Fibroblast of mammary gland (primary cell): ENCODE measurements at regions not wholly inside any gene's neighbourhood (a gene's known extent, or its start where the extent isn't known, plus 50 kb on each side); places are given as distances from the start of the nearest gene placed in this dataset.

Experiments used
- DNase-seq: peaks from one replicate; pipeline ENCODE4 v3.0.0-alpha.2; 2010; ENCODE audit warnings: low read depth
- H3K4me3 ChIP-seq: 2 replicates; pipeline ENCODE4 v1.5.1; 2011; ENCODE audit warnings: low read depth, mild to moderate bottlenecking, low read length, moderate library complexity; ENCODE audit not compliant: control insufficient read depth
- TF ChIP-seq, protein P1 (sequence below): conservative IDR thresholded peaks from 2 replicates; pipeline ENCODE4 v1.5.1; 2011; ENCODE audit warnings: low read depth, low read length, inconsistent platforms; ENCODE audit not compliant: control insufficient read depth, insufficient read depth

DNA sequence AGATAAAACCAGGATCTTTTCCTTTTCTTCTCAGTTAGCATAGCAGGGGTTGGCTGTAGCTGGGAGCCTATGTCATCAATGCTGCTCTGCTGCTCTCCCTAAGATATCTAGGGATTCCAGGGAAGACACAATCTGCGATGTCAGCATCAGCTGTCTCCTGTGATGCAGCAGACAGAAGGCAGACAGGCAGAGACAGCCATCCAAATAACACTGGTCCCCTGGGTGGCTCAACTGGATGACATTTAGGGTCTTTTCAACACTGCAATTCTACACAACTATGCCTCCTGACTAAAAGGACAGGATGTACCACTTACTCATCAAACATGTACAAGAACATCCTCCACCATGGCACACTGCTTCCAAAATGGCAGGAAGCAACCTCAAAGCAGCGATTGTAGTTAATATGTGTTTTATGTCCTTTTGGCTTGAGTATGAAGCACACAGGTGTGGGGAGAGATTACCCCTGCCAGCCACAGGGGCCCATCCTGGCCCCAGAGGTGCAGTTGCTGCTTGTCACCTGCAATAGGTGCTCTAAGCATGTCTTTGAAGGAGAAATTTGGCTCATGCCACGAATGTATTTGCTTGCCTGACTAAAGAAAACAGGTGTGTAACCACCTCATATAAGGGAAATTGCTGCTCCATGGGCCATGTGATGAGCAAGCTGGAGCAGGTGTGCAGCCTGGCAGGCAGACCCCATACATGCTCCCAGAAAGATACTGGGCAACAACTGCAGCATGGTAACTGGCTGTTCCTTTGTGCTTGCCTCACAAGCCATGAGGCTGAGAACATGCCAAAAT is 357.8 kb downstream of the VPS13C start:
- peak; percentile 31 for DNase-seq

GRCh38 chr15:61701455-61701854 is 358.8 kb downstream of the VPS13C start:
- TF ChIP-seq, protein P1, sequence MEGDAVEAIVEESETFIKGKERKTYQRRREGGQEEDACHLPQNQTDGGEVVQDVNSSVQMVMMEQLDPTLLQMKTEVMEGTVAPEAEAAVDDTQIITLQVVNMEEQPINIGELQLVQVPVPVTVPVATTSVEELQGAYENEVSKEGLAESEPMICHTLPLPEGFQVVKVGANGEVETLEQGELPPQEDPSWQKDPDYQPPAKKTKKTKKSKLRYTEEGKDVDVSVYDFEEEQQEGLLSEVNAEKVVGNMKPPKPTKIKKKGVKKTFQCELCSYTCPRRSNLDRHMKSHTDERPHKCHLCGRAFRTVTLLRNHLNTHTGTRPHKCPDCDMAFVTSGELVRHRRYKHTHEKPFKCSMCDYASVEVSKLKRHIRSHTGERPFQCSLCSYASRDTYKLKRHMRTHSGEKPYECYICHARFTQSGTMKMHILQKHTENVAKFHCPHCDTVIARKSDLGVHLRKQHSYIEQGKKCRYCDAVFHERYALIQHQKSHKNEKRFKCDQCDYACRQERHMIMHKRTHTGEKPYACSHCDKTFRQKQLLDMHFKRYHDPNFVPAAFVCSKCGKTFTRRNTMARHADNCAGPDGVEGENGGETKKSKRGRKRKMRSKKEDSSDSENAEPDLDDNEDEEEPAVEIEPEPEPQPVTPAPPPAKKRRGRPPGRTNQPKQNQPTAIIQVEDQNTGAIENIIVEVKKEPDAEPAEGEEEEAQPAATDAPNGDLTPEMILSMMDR, result no peak
- no peak for DNase-seq
- H3K4me3 ChIP-seq, result no peak overlapping the region

More for the DNA sequence above, 357.8 kb downstream of the VPS13C start:
- TF ChIP-seq, protein P1, result no peak
- H3K4me3 ChIP-seq, result no peak overlapping the region

DNA sequence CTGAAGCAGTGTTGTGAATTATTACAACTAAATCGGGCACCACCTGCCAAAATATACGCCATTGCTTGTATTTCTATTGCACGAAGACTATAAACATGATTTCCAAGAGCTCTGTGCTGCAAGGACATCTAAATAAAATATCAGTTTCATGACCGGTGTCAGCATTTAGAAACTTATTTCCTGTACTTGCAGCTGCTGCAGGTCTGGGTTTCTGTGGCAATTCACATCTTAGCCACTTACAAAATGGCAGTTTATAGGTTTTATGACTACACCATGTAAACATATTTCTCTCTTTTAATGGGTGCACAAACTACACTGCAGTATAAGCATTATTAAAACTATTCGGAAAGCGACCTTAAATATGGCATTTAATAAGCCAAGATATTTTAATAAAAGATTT is 359.4 kb downstream of the VPS13C start:
- H3K4me3 ChIP-seq, result no peak overlapping the region
- TF ChIP-seq, protein P1, result no peak
- DNase-seq, result no peak

DNA sequence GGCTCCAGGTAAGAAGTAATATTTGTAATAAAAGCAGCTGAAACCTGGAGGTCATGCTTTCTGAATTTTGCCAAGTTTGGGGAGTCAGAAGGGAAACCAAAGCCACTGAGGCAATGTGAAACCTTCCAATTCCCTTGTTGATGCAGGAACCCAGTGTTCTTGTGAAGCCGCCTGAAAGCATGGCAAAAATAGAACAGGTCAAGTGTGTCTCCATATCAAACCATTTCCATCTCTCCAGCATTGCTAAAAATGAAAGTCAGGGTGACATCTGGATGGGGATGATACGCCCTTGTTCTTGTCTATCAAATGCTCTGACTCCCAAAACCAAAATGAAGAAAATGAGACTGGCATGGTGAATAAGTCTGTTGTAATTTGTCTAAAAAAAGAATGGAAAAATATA is 362.5 kb downstream of the VPS13C start:
- TF ChIP-seq, protein P1, result no peak

DNA sequence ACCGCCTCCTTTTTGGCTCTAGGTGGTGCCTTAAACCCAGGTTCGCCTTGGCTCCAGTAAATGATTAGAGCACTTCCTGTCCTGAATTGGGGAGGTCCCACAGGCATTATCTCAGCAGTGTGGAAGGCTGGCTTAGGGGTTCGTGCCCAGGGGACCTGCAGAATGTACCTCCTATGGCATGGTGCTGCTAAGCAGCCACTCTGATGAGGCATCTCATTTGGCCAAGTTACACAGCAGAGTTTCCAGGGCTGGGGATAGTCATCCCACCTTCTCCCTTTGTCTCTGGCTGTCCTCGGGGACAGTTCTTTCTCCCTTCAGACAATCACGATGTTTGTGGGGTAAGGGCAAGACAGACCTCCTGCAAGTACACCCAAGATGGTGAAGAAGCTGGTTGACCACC is 371.2 kb downstream of the VPS13C start:
- TF ChIP-seq, protein P1, result no peak
- DNase-seq, result no peak
- no peak overlapping the region for H3K4me3 ChIP-seq

More for the DNA sequence above, 362.5 kb downstream of the VPS13C start:
- DNase-seq, result no peak
- no peak overlapping the region for H3K4me3 ChIP-seq

DNA sequence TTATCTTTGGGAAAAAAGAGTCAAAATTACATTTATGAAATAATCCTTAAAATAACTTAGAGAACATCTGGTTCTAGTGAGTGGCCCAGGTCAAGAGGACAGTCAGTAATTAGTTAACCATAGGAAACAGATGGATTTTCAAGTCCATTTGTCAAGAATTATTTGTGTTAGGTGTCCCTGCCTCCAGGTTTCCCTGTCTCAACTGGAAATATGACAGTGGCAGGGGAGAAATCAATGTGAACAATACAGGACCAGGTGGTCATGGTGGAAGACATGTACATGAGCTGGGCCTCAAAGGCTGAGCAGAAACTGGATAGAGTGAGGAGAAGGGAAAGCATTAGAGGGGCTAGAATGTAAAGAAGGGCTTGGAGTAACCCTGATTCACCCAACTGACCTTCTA is 372.6 kb downstream of the VPS13C start:
- no peak for DNase-seq
- TF ChIP-seq, protein P1, result no peak

More for the DNA sequence above, 372.6 kb downstream of the VPS13C start:
- no peak overlapping the region for H3K4me3 ChIP-seq
